Middle frontal gyrus (tissue), 1 donor: ENCODE measurements at regions not wholly inside any gene's neighbourhood (a gene's known extent, or its start where the extent isn't known, plus 50 kb on each side); places are given as distances from the start of the nearest gene placed in this dataset.

Source experiments
- DNase-seq: peaks from one replicate; pipeline ENCODE4 v3.0.0-alpha.2; 2015; ENCODE audit warnings: low spot score; ENCODE audit errors: extremely low spot score

DNA sequence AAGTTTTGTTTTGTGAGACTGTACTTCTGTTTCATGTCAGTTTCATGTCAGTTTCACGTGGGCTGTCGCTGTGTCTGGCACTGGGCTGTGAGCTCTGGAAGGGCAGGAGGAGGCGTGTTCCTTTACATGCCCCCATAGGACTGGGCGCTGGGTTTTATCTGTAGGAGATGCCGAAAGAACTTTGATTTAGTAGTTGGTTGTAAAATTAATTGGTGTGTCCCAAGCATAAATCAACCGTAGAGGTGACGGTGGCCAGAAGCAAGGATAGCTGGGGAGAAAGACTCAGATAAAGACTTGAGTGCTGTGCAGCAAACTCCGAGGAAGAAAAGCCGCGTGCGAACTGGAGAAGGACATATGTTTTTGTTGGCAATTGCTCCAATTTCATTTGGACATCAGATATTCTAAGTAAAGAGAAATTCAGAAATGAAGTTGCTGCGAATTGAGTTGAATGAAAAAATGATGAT lies 182.5 kb downstream of the VRK1 start:
- no peak for DNase-seq

DNA sequence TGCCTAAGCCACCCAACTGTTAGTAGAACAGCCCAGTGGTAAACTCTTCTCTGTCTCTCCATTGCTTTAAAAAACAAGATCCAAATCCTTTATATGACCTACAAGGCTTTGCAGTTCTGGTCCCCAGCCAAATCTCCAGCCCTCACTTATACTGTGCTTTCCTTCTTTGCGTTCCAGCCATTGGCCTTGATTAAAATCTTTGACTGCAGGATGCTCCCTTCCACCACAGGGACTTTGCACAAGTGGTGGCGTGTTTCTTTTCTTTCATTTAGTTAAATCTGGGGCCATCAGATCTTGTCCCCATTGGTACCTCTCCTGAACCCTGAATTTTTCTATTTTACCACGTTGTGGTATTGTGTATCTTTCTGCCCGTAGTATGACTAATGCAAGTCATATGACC lies 183.7 kb downstream of the VRK1 start:
- DNase-seq: no peak

DNA sequence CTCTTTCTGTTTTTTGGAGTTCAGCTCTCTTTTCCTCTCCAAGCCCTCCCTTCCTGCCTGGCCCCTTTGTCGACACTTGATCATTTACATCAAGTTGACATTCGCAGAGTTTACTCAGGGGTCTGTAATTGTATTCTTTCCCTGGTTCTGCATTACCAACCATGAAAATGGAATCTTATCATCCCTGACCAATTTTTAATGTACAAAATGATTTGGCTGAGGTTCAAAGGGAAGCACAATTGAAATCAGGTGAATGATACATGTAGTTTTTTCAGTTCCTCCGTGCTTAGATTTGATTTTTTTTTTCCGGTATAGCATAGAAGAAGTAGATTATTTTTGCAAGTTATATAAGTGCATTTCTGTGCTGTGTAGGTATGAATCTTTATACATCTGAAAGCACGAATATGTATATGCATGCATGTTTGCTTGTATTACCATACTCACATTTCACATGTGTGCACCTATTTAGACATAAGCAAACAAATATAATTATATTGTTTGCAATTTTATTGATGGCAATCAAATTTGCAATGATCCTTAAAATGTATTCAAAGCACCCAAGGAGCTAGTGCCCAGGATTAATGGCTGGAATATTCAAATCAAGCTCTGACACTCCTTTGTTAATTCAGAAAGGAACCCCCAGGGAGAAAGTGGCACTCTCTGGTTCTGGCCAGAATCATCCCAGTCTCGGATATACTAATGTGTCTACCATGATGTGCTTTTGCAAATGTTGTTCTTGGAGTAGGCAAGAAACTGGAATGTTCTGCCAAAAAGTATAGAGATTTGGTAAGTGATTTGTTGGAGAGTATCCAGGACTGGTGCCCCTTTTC lies 189.3 kb downstream of the VRK1 start:
- DNase-seq: no peak

DNA sequence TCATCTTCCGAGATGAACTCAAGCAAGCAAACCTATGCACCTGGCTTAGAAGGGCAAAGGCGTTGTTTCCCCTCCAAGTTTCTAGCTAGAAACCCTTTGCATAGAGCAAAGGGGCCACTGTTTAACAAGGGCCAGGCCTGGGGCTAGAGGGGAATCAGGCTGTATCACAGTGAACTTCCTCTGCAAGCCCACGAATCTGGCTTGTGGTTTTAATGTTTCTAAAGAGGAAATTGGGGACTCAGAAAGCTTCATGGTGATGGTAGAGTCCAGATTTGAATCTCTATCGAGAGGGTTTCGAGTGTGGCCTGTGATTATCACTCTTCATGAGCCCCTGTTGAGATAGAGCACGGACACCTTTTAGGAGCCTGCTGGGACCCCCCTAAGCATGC lies 189.9 kb downstream of the VRK1 start:
- no peak for DNase-seq

DNA sequence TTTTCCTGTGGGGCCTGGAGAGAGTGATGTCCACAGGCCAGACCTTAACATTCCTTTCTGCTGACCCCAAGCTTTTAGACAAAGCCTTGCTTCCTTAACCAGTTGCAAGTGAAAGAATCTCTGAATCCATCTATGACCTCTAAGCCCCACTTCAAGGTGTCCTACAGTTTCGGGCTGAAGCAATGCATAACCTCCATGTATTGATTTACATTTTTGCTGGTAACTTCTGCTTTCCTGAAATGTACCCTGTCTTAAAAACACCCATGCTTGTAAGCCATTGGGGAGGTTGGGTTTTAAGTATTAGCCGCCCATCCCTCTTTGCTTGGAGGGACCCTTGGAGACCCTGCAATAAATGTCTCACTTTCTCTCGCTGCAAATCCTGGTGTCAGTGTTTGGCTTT lies 190.6 kb downstream of the VRK1 start:
- no peak for DNase-seq

DNA sequence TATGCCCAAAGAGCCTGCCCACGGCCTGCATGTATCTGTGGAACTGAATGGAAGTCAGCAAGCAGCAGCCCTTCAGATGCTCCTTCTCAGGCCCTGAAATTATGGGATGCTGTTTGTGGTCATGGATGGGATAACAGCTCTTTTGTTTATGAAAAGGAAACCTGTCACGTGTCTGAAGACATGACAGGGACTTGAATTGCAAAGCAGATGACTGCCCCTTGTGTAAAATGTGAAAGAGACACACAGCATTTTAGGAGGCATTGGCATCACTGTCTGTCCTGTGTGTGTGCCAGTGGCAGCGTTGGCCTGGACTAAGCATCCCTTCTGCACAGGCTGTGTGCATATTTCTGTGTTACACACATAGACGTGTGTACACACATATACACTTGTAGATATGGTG lies 192.1 kb downstream of the VRK1 start:
- DNase-seq: no peak

DNA sequence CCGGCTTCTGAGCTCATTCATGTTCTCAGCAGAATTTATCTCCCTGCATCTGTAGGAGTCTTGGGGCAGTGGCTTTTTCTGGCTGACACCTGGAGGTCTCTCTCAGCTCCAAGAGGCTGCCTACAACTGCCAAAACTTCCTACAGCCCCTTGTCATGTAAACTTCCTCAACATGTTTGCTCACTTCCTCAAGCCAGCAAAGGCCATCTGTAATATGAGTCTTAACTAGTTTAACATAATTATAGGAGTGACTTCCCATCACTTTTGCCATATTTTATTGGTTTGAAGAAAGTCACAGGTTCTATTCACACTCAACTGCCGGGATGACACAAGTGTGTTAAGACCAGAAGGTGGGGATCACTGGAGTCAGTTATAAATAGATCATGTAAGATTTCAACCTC lies 194.0 kb downstream of the VRK1 start:
- no peak for DNase-seq

DNA sequence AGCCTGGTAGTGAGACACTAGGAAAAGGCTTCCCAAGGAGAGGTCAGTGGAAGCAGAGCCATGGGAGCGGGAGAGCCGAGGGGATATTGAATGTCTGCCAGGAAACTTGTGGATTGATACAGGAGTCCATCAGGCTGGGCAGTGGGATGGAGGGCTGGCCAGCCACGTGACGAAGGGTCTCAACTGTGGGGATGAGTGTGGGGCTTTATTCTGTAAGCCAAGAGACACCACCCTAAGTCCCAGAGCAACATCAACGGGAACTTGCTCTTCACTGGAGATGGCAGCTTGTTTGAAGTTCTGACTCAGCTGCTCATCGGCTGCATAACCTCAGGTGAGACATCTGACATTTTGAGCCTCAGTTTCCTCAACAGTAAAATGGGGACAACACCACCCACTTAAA lies 197.8 kb downstream of the VRK1 start:
- no peak for DNase-seq

DNA sequence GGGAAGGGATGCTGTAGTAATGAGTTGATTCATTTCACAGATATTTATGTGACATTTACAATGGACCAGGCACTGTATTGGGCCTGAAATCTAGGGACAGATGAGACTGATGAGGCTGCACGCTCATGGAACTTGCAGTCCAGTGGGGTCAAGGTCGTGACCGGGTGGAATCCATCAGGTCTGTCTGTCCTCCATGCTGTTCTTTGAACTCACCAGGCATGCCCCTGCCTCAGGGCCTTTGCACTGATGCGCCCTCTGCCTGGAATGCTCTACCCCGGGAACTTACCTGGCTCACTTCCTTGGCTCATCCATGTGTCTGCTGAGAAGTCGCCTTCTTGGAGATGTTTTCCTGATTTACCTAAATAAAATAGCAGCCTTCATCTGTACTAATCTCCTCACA lies 200.1 kb downstream of the VRK1 start:
- no peak for DNase-seq

DNA sequence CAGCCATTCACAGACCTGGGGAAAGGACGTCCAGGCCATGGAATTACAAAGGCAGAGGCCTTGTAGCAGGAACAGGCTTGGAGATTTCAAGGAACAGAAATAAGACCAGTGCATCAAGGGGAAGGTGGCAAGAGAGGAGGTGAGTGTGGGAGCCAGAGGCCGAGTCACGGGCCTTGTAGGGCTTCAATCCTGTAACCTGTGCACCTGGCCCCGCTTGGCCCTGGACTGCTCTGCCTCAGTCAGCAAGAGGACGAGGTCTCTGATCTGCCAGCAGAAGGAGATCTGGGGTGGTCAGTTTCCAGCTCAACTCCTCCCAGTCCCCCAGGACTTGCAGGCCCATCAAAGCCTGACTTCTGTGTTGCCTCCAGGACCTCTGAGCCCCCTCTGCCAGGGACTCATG lies 200.8 kb downstream of the VRK1 start:
- no peak for DNase-seq

DNA sequence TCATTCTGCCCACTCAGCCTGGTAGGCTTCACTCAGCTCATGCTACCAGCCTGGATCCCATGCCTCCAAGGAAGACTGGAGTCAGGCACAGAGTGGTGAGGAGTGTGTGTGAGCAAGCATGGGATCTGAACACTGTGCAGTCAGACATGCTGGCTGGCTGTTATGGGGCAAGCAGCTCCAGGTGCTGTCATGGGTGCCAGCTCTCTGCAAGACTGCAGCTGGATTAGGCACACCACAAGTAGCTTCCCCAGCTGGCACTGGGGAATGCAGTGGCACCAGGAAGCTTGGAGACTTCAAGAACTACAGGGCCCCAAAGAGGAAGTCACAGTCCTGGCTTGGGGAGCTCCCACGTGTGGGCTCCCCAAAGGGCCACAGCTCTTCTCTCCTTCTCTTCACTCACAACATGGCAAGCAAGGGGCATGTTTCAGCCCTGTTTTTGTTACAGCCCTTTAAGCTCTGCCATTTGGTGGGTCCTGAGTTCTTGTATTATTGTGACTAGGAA lies 202.5 kb downstream of the VRK1 start:
- no peak for DNase-seq

DNA sequence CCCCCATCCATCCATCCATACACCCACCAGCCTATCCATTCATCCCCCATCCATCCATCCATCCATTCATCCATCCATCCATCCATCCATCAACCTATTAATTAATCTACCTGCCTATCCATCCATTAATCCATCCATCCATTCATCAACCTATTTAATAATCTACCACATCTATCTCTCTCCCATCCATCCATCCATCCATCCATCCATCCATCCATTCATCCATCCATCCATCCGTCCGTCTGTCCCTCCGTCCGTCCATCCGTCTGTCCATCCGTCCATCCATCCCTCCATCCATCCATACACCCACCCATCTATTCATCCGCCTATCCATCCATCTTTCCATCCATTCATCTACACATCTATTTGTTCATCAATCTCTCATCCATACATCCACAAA lies 205.3 kb downstream of the VRK1 start:
- no peak for DNase-seq

DNA sequence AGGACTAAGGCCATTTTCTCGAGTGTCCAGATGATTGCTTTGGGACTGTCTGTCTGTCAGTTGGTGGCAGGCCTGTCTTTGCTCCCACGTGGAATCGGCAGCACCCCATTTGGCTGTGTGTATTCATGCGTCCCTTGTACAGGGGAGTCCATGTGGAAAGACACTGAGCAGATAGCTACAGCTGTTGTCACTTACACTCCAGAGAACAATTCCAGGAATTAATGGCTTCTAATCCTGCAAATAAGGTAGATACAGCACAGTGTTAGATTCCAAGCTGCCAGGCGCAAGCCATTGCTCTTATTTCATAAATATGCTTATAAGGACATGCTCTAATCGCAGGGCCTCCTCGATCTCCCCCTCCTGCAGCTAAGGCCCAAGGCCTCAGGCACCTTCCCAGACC lies 208.8 kb downstream of the VRK1 start:
- no peak for DNase-seq

DNA sequence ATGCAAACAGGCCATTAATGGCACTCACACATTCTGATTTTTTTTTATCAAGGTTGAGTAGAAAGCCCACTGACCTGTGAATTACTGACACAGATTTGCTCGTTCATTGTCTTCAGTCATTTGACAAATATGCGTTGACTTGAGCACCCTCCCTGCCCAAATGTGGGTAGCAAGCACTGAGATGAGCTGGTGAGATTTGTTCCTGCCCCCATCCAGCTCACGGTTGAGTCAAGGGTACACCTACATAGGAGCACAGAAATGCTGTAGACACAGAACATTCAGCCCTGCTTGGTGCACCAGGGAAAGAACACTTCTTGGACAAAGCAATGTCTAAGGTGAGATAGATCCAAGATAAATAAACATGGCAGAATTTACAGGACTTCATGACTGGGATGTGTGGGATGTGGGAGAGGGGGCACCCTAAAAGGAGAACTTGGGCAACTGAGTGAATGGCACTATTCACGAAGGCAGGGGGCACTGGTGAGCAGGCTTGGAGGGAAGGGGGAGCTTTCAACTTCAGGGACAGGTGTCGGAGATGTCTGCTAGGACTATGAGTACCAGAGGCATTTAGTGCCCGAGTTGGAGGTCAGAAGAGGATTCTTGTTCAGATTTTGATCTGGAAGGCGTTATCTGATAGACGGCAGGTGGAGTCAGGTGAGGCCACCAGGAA lies 213.4 kb downstream of the VRK1 start:
- DNase-seq: no peak

DNA sequence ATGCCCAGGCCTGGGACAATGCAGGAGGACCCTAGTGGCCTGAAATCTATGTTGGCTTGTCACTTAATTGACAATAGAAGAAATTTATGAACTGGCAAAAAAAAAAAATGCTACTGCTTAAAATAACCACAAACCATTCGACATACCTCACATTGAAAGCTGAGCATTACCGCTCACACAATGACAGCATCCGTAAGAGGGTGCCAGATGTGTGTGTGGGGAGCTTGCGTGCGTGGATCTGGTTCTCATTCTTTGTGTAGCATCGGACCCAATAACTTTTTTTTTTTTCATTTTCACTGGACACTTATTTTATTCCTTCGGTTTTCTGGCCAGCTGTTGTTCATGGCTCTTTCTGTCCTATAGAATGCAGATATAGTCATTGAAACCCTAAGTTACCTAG lies 216.7 kb downstream of the VRK1 start:
- DNase-seq: no peak

DNA sequence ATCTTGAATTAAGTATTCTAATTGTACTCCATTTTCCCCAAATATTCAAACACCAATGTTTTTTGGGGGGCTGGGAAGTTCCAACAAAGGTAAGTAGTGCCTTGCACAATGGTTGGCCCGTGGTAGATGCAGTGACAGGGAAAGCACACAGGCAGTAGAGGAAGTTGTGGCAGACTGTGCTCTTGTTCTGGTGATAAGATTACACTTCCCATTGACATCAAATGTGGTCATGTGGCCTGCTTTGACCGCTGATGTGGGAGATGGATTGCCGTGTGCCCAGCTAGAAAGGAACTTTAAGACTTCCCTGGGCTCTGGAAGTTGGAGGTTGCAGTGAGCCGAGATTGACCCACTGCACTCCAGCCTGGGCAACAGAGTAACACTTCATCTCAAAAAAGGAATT lies 223.8 kb downstream of the VRK1 start:
- no peak for DNase-seq

DNA sequence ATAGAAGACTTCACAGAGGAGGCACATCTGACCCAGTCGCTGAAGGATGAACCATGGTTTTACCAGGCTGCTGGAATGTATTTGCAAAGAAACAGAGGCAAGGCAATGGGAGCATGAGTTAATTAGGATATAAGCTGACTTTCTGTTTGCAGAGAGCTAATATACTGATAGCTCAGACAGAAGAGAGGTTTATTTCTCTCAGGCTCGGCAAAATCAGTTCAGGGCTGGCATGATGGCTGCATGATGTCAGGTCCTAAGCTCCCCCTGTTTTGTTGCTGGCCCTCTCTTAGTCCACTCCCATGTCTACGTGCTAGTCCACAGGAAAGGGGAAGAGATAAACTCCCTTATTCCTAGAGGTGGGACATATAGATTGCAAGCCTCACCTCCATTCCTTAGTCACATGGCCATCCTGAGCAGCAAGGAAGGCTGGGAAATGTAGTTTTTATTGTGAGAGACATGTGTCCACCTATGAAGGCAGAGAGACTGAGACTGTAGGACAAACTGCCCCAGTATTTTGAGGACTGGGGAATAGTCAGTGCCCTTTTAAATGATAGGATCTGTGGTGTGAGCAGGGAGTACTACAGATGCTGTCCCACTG lies 224.5 kb downstream of the VRK1 start:
- DNase-seq: no peak

DNA sequence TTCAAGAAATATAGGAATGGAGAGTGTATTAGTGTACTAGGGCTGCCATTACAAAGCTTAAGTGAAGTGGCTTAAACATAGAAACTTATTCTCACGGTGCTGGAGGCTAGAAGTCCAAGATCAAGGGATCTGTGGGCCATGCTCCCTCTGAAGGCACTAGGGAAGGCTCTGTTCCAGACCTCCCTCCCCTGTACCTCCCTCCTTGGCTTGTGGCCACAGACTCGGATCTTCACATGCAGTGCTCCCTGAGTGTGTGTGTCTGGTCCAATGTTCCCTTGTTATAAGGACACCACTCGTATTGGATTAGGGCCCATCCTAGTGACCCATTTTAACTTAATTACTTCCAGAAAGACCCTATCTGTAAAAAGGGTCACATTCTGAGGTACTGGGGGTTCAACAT lies 225.6 kb downstream of the VRK1 start:
- no peak for DNase-seq

DNA sequence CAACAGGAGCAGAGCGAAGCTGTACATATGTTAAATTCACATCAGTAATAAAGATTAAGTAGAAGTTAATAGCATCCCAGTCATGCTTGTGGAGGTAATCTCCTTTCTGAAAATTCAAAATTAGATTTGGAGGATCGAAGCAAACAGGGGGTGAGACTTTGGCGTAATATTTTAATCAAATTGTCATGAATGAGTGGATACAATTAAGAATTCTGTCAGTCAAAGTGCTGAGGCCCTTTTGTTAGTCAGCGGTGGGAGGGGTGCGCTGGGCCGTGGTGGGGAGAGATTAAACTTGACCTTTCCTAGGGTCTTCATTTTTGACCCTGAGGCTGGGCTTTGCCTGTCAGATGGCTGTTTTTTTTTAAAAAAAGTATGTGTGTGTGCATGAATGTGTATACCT lies 226.7 kb downstream of the VRK1 start:
- DNase-seq: no peak

DNA sequence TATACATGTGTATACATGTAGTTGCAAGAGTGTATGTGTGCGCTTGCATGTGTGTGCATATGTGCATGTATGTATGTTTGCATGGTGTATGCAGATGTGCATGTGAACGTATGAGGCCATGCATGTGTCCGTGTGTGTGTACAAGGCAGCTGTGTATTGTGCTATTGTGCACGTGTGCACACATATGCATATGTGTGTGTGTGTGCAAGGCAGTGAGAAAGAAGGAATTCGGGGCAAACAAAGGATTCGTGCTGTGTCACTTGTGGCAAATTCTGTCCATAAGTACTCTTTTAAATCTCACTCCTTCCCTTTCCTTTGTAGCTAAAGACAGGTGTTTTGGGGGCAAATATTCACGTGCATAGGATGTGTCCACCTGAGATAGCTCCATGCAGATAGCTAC lies 227.1 kb downstream of the VRK1 start:
- no peak for DNase-seq

DNA sequence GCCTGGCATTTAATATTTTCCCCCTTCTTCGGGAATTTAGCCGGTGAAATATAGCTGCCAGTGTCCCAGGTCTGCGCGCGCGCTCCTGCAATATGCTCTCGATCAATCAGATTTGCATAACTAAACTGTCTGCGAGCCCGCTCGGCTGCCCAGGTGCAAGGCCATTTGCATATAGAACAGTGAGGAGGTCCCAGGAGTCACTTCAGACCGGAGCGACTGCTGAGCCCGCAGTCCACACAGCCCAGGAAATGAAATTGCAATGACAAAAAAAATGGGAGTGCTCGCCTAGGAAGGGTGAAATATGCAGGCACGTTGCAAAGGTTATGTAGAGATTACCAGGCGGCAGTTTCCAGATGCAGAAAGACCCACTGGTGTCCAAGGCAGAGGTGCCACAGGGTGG lies 228.5 kb downstream of the VRK1 start:
- no peak for DNase-seq

DNA sequence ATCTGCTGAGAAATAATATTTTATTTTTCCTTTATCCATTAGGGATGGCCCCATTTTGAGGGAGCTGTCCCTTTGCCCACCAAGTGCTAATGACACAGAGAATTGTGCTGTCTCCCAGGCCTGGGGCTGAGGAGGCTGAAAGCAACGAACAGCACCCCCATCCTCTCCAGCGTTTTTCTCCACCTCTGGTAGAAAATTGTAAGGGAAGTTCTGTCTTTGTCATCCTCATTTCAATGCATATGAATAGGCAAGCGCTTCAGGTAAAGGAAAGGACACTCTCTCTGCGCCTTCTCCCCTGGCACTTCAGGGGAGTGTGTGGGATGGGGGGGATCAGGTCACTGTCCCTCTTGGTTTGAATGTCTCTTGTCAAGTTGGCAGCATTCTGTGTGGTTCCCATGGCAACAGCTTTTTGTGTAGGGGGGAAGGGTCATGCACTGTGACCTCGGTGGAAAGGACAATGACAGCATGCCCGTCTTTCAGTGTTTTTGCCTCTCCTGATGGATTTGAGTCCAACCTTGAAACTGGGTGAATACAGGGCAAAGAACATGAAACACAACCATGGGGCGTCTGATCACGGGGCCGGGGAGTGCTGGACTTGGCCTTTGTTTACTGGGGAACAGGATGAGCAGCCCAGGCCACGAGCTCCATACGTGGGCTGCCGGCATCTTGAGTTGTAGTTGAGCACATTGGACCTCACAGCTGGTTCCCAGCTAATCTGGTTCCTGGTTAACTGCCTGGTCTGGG lies 230.2 kb downstream of the VRK1 start:
- no peak for DNase-seq
